Neuronal stem cell (in vitro differentiated cells): ENCODE measurements at regions not wholly inside any gene's neighbourhood (a gene's known extent, or its start where the extent isn't known, plus 50 kb on each side); places are given as distances from the start of the nearest gene placed in this dataset.

Experiments used
- DNase-seq: peaks from one replicate; pipeline ENCODE4 v3.0.0-alpha.2; 2013; ENCODE audit warnings: low spot score
- H2AFZ ChIP-seq: one replicate; pipeline ENCODE4 v1.6.1; 2013; ENCODE audit warnings: mild to moderate bottlenecking, low read length, inconsistent platforms
- H2AK5ac ChIP-seq: 2 replicates; pipeline ENCODE4 v1.6.1; 2013; ENCODE audit warnings: low read depth, mild to moderate bottlenecking, inconsistent platforms, low read length, moderate library complexity, mixed read lengths
- H2BK120ac ChIP-seq: 2 replicates; pipeline ENCODE4 v1.6.1; 2013; ENCODE audit warnings: low read depth, mild to moderate bottlenecking, inconsistent platforms, low read length, moderate library complexity, mixed read lengths
- H2BK12ac ChIP-seq: one replicate; pipeline ENCODE4 v1.6.1; 2013; ENCODE audit warnings: low read length, inconsistent platforms
- H2BK15ac ChIP-seq: 2 replicates; pipeline ENCODE4 v1.6.1; 2013; ENCODE audit warnings: mild to moderate bottlenecking, low read length, inconsistent platforms, mixed read lengths
- H2BK5ac ChIP-seq: one replicate; pipeline ENCODE4 v1.6.1; 2013; ENCODE audit warnings: inconsistent platforms, mild to moderate bottlenecking, low read length, moderate library complexity
- H3K14ac ChIP-seq: one replicate; pipeline ENCODE4 v1.6.1; 2013; ENCODE audit warnings: low read length, inconsistent platforms
- H3K18ac ChIP-seq: 2 replicates; pipeline ENCODE4 v1.6.1; 2013; ENCODE audit warnings: low read length, inconsistent platforms
- H3K23ac ChIP-seq: 2 replicates; pipeline ENCODE4 v1.6.1; 2013; ENCODE audit warnings: low read depth, mild to moderate bottlenecking, mixed read lengths, low read length, inconsistent platforms; ENCODE audit not compliant: poor library complexity
- H3K27ac ChIP-seq: replicated peaks from 3 replicates; pipeline ENCODE4 v1.5.1; 2013; ENCODE audit warnings: low read length, inconsistent platforms
- H3K27me3 ChIP-seq, 3 experiments: 2 replicates each; pipeline ENCODE4 v1.6.1; 2013; ENCODE audit warnings: low read length in 3 of 3, mild to moderate bottlenecking in 2 of 3, inconsistent platforms in 1 of 3, low read depth in 1 of 3, mixed read lengths in 1 of 3, moderate library complexity in 1 of 3; ENCODE audit not compliant: control insufficient read depth in 3 of 3, insufficient read depth in 3 of 3
- H3K36me3 ChIP-seq, 2 donors: replicated peaks in 1 of 2; 2 replicates each; pipeline ENCODE4 v1.6.1; 2013; ENCODE audit warnings: low read length in 2 of 2; ENCODE audit not compliant: control insufficient read depth in 2 of 2, insufficient read depth in 2 of 2
- H3K4ac ChIP-seq: 2 replicates; pipeline ENCODE4 v1.6.1; 2013; ENCODE audit warnings: inconsistent platforms, mild to moderate bottlenecking, low read length, moderate library complexity
- H3K4me1 ChIP-seq, 2 donors: 1 replicate in 1 of 2; 2 replicates in 1 of 2; pipeline ENCODE4 v1.6.1; 2013; ENCODE audit warnings: low read length in 2 of 2, low read depth in 1 of 2; ENCODE audit not compliant: control insufficient read depth in 2 of 2, insufficient read depth in 1 of 2
- H3K4me2 ChIP-seq: one replicate; pipeline ENCODE4 v1.6.1; 2013; ENCODE audit warnings: mild to moderate bottlenecking, low read length, inconsistent platforms; ENCODE audit not compliant: insufficient read depth, poor library complexity, severe bottlenecking
- H3K4me3 ChIP-seq, 2 donors: 2 replicates each; pipeline ENCODE4 v1.5.1; 2013; ENCODE audit warnings: low read length in 2 of 2, mild to moderate bottlenecking in 2 of 2, inconsistent platforms in 1 of 2, moderate library complexity in 1 of 2
- H3K79me1 ChIP-seq: one replicate; pipeline ENCODE4 v1.6.1; 2013; ENCODE audit warnings: low read depth, mild to moderate bottlenecking, inconsistent platforms, low read length, moderate library complexity
- H3K9ac ChIP-seq: one replicate; pipeline ENCODE4 v1.6.1; 2013; ENCODE audit warnings: mild to moderate bottlenecking, low read depth, low read length, inconsistent platforms; ENCODE audit not compliant: poor library complexity
- H3K9me3 ChIP-seq, 2 donors: replicated peaks in 1 of 2; 2 replicates each; pipeline versions ENCODE3 to v1.6.1; 2013; ENCODE audit warnings: low read length in 2 of 2, mild to moderate bottlenecking in 2 of 2, inconsistent platforms in 1 of 2, low read depth in 1 of 2, mixed read lengths in 1 of 2, moderate library complexity in 1 of 2; ENCODE audit not compliant: control insufficient read depth in 2 of 2, insufficient read depth in 1 of 2
- H4K8ac ChIP-seq: one replicate; pipeline ENCODE4 v1.6.1; 2013; ENCODE audit warnings: low read depth, mild to moderate bottlenecking, inconsistent platforms, low read length, moderate library complexity
- H4K91ac ChIP-seq: one replicate; pipeline ENCODE4 v1.6.1; 2013; ENCODE audit warnings: low read length, low read depth, mild to moderate bottlenecking, inconsistent platforms; ENCODE audit not compliant: poor library complexity
- WGBS, 2 donors: extraction: QIAGEN DNeasy Blood & Tissue Kit; methylation state at CpG; one replicate each; pipeline ENCODE4 v1.1.7; 2013; ENCODE audit warnings: missing lambda C conversion rate in 2 of 2, mixed read lengths in 1 of 2; ENCODE audit not compliant: insufficient read length in 2 of 2, insufficient replicate concordance in 1 of 2; ENCODE audit errors: extremely low coverage in 2 of 2; 5-methylcytosine and 5-hydroxymethylcytosine counted together

- H3K4me2 ChIP-seq, result no peak overlapping the region
- H2BK5ac ChIP-seq, result no peak overlapping the region
- no peaks in the 10 kb centered on the region for H3K27me3 ChIP-seq
- no peak overlapping the region for H4K91ac ChIP-seq
- no peak overlapping the region for H2AK5ac ChIP-seq
- no peak overlapping the region for H3K4me3 ChIP-seq
- H2BK120ac ChIP-seq, result no peak overlapping the region
- no peak overlapping the region for H3K18ac ChIP-seq
- no peaks in the 10 kb centered on the region for H3K36me3 ChIP-seq
- H2AFZ ChIP-seq, result no peak overlapping the region
- H3K23ac ChIP-seq, result no peak overlapping the region
- no peak overlapping the region for H3K4ac ChIP-seq
- no peak overlapping the region for H2BK12ac ChIP-seq
- no peak overlapping the region for H4K8ac ChIP-seq
- H3K9me3 ChIP-seq, result no peaks in the 10 kb centered on the region
- no peaks in the 10 kb centered on the region for H3K79me1 ChIP-seq
- WGBS, 2 donors, result no CpG with 5 or more reads among the region's 1 CpG
- no peak overlapping the region for H3K9ac ChIP-seq
- no peak overlapping the region for H3K14ac ChIP-seq
- H3K27ac ChIP-seq, result no peak overlapping the region
- no peak for DNase-seq
- no peak overlapping the region for H2BK15ac ChIP-seq
- H3K4me1 ChIP-seq, result no peaks in the 10 kb centered on the region
These were observed 449.4 kb downstream of the RERGL start for GRCh38 chr12:17640615-17641014.

DNA sequence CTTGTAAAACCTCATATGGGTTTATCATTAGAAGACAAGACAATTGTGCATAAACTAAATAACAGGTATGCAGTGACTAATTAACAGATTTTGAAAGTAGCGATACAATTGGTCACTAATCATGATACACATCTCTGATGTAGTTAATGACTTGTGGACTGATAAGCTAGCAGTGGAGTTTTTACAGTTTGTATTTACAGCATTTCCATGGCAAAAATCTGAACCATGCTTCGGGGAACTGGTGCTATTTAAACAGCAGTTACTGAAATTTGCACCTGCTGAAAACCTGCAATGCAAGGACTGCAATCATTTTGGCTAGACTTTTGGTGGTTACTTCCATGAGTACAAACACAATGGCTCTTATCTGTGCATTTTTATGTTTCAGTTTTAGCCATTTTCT is 471.2 kb downstream of the RERGL start:
- no peaks in the 10 kb centered on the region for H3K27me3 ChIP-seq
- WGBS, 2 donors, result no CpG with 5 or more reads among the region's 2 CpGs

GRCh38 chr12:17609701-17610100 is 480.3 kb downstream of the RERGL start:
- H3K14ac ChIP-seq, result no peak overlapping the region
- H3K18ac ChIP-seq, result no peak overlapping the region
- H4K8ac ChIP-seq, result no peak overlapping the region
- no CpG with 5 or more reads among the region's 2 CpGs for WGBS, 2 donors
- H3K9ac ChIP-seq, result no peak overlapping the region
- no peak overlapping the region for H3K23ac ChIP-seq
- no peaks in the 10 kb centered on the region for H3K36me3 ChIP-seq
- H3K4me3 ChIP-seq, result no peak overlapping the region
- DNase-seq, result no peak
- H2AK5ac ChIP-seq, result no peak overlapping the region
- H3K9me3 ChIP-seq, result no peaks in the 10 kb centered on the region
- no peak overlapping the region for H3K4me2 ChIP-seq
- no peak overlapping the region for H2BK15ac ChIP-seq
- H3K4ac ChIP-seq, result no peak overlapping the region
- no peak overlapping the region for H2BK120ac ChIP-seq
- no peak overlapping the region for H2BK12ac ChIP-seq
- no peak overlapping the region for H2AFZ ChIP-seq
- H2BK5ac ChIP-seq, result no peak overlapping the region
- H4K91ac ChIP-seq, result no peak overlapping the region
- no peaks in the 10 kb centered on the region for H3K79me1 ChIP-seq
- H3K4me1 ChIP-seq, result peaks cover 4 to 6% of the 10 kb centered on the region in 2 donors
- H3K27ac ChIP-seq, result no peak overlapping the region
- no peaks in the 10 kb centered on the region for H3K27me3 ChIP-seq

More for the DNA sequence above, 471.2 kb downstream of the RERGL start:
- no peak overlapping the region for H4K8ac ChIP-seq
- no peaks in the 10 kb centered on the region for H3K79me1 ChIP-seq
- H3K27ac ChIP-seq, result no peak overlapping the region
- H2AK5ac ChIP-seq, result no peak overlapping the region
- no peak overlapping the region for H3K23ac ChIP-seq
- no peak overlapping the region for H3K9ac ChIP-seq
- H3K4me2 ChIP-seq, result no peak overlapping the region
- H3K14ac ChIP-seq, result no peak overlapping the region
- H3K4me3 ChIP-seq, result no peak overlapping the region
- no peak overlapping the region for H3K18ac ChIP-seq
- no peak overlapping the region for H3K4ac ChIP-seq
- H2BK120ac ChIP-seq, result no peak overlapping the region
- no peak overlapping the region for H2AFZ ChIP-seq
- DNase-seq, result no peak
- H2BK12ac ChIP-seq, result no peak overlapping the region
- H3K9me3 ChIP-seq, result peaks cover 0 to 2% of the 10 kb centered on the region in 2 donors
- H4K91ac ChIP-seq, result no peak overlapping the region
- no peak overlapping the region for H2BK15ac ChIP-seq
- no peaks in the 10 kb centered on the region for H3K36me3 ChIP-seq
- no peak overlapping the region for H2BK5ac ChIP-seq
- no peaks in the 10 kb centered on the region for H3K4me1 ChIP-seq

DNA sequence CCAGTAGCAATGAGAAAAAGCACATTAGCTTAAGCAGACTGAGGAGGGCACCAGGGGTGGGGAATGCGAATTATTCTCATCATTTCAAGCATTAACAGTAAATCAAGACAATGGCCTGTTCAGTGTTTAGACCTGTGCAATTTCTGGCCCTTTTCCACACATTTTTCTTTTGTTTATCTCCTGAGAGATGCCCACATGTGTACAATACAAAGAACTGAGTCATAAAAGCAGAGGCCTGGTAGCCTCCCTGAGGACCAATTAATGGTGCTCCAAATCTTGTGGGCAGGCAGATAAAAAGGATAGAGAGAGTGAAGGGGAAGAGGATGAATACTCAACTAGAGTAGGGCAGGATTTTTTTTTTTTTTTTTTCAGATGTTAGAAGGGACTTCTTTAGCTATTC is 480.8 kb downstream of the RERGL start:
- Histone ChIP-seq H3K23ac (no peak overlapping the region), H3K18ac (no peak overlapping the region), H3K14ac (no peak overlapping the region), H2AFZ (no peak overlapping the region), H3K9ac (no peak overlapping the region), H3K36me3 (no peaks in the 10 kb centered on the region), H2BK15ac (no peak overlapping the region), H2BK12ac (no peak overlapping the region), H3K4me1 (peaks cover 4 to 6% of the 10 kb centered on the region in 2 donors), H2BK120ac (no peak overlapping the region), H2AK5ac (no peak overlapping the region), H3K27ac (no peak overlapping the region), H3K9me3 (no peaks in the 10 kb centered on the region), H2BK5ac (no peak overlapping the region), H3K79me1 (no peaks in the 10 kb centered on the region), H3K4ac (no peak overlapping the region), H3K4me3 (no peak overlapping the region), H4K8ac (no peak overlapping the region), H3K27me3 (no peaks in the 10 kb centered on the region), H4K91ac (no peak overlapping the region), H3K4me2 (no peak overlapping the region)
- DNase-seq, result no peak
- WGBS, 2 donors, result no CpG with 5 or more reads among the region's 1 CpG
